Fibroblast of lung (primary cell): ENCODE measurements at regions not wholly inside any gene's neighbourhood (a gene's known extent, or its start where the extent isn't known, plus 50 kb on each side); places are given as distances from the start of the nearest gene placed in this dataset.

Source experiments
- DNase-seq, 2 donors: peaks; one replicate each; pipeline versions ENCODE4 v3.0.0 to v3.0.0-alpha.2; 2010; ENCODE audit warnings: low read depth in 2 of 2
- H2AFZ ChIP-seq: 2 replicates; pipeline ENCODE4 v1.5.1; 2012; ENCODE audit warnings: low read length, control low read depth, inconsistent platforms
- H3K27ac ChIP-seq: 2 replicates; pipeline ENCODE4 v1.5.1; 2011; ENCODE audit warnings: low read length, control low read depth; ENCODE audit not compliant: insufficient read depth
- H3K27me3 ChIP-seq: 2 replicates; pipeline ENCODE4 v1.5.1; 2011; ENCODE audit warnings: mild to moderate bottlenecking, low read length; ENCODE audit not compliant: control insufficient read depth, insufficient read depth
- H3K36me3 ChIP-seq: 2 replicates; pipeline ENCODE4 v1.5.1; 2011; ENCODE audit warnings: low read length; ENCODE audit not compliant: control insufficient read depth, insufficient read depth
- H3K4me1 ChIP-seq: 2 replicates; pipeline ENCODE4 v1.5.1; 2011; ENCODE audit warnings: low read length; ENCODE audit not compliant: control insufficient read depth, insufficient read depth; ENCODE audit errors: extremely low read depth
- H3K4me2 ChIP-seq: 2 replicates; pipeline ENCODE4 v1.5.1; 2011; ENCODE audit warnings: low read length, control low read depth; ENCODE audit not compliant: insufficient read depth; ENCODE audit errors: extremely low read depth
- H3K4me3 ChIP-seq, 4 experiments: fragments of 200-600 bp in 1 of 4; sonication (generic) in 1 of 4; replicated peaks in 1 of 4; 2 replicates each; pipeline ENCODE4 v1.5.1; 2011 to 2016; ENCODE audit warnings: low read length in 4 of 4, low read depth in 3 of 4, mild to moderate bottlenecking in 3 of 4, control low read depth in 2 of 4, inconsistent platforms in 1 of 4, mixed read lengths in 1 of 4; ENCODE audit not compliant: insufficient read depth in 1 of 4; ENCODE audit errors: control extremely low read depth in 1 of 4
- H3K79me2 ChIP-seq: 2 replicates; pipeline ENCODE4 v1.5.1; 2012; ENCODE audit warnings: mild to moderate bottlenecking, low read length, inconsistent platforms; ENCODE audit not compliant: control insufficient read depth, insufficient read depth
- H3K9ac ChIP-seq: 2 replicates; pipeline ENCODE4 v1.5.1; 2011; ENCODE audit warnings: mild to moderate bottlenecking, low read length, control low read depth; ENCODE audit not compliant: insufficient read depth
- H3K9me3 ChIP-seq: 2 replicates; pipeline ENCODE4 v1.5.1; 2012; ENCODE audit warnings: low read depth, low read length; ENCODE audit not compliant: control insufficient read depth, insufficient read depth
- H4K20me1 ChIP-seq: 2 replicates; pipeline ENCODE4 v1.5.1; 2011; ENCODE audit warnings: low read length; ENCODE audit not compliant: control insufficient read depth, insufficient read depth; ENCODE audit errors: extremely low read depth
- CTCF ChIP-seq, 2 donors: IDR thresholded peaks in 1 of 2; conservative IDR thresholded peaks in 1 of 2; 1 replicate in 1 of 2; 2 replicates in 1 of 2; pipeline ENCODE4 v1.5.1; 2011 to 2012; ENCODE audit warnings: low read length in 2 of 2, control low read depth in 1 of 2, inconsistent platforms in 1 of 2, low read depth in 1 of 2, mild to moderate bottlenecking in 1 of 2
- EZH2 ChIP-seq: IDR thresholded peaks from 2 replicates; pipeline ENCODE4 v1.5.1; 2012; ENCODE audit warnings: low read length, control low read depth, mild to moderate bottlenecking; ENCODE audit errors: missing control alignments

- no peak for TF ChIP-seq CTCF (conservative IDR thresholded peaks at IDR 0.05 in 1 of 2, IDR thresholded peaks at IDR 0.05 in 1 of 2; ENCODE audit: low read depth in 1 of 2, low read length in 2 of 2)
- no peak for TF ChIP-seq EZH2
- H4K20me1 ChIP-seq: no peaks in the 10 kb centered on the region
- H3K27ac ChIP-seq: no peak overlapping the region
- H3K4me1 ChIP-seq: no peaks in the 10 kb centered on the region
- H2AFZ ChIP-seq: no peak overlapping the region
- no peak overlapping the region for H3K4me2 ChIP-seq
- no peak for DNase-seq
- H3K9ac ChIP-seq: no peak overlapping the region
- H3K9me3 ChIP-seq: no peaks in the 10 kb centered on the region
- H3K36me3 ChIP-seq: no peaks in the 10 kb centered on the region
- no peaks in the 10 kb centered on the region for H3K27me3 ChIP-seq
- H3K79me2 ChIP-seq: no peaks in the 10 kb centered on the region
- no peak overlapping the region for H3K4me3 ChIP-seq
Observed at GRCh38 chr10:60652628-60653027, 125.7 kb upstream of the CDK1 start.

GRCh38 chr10:60650378-60650800 lies 127.9 kb upstream of the CDK1 start:
- Histone ChIP-seq H3K27me3 (no peaks in the 10 kb centered on the region), H3K4me3 (no peak overlapping the region), H3K27ac (no peak overlapping the region), H2AFZ (no peak overlapping the region), H3K4me2 (no peak overlapping the region), H4K20me1 (no peaks in the 10 kb centered on the region), H3K36me3 (no peaks in the 10 kb centered on the region), H3K79me2 (no peaks in the 10 kb centered on the region), H3K9ac (no peak overlapping the region), H3K9me3 (no peaks in the 10 kb centered on the region), H3K4me1 (no peaks in the 10 kb centered on the region)
- TF ChIP-seq EZH2: no peak
- no peak for TF ChIP-seq CTCF (conservative IDR thresholded peaks at IDR 0.05 in 1 of 2, IDR thresholded peaks at IDR 0.05 in 1 of 2; ENCODE audit: low read depth in 1 of 2, low read length in 2 of 2)
- DNase-seq: no peak

- TF ChIP-seq CTCF (conservative IDR thresholded peaks at IDR 0.05 in 1 of 2, IDR thresholded peaks at IDR 0.05 in 1 of 2; ENCODE audit: low read depth in 1 of 2, low read length in 2 of 2) (no peak), EZH2 (no peak)
- Histone ChIP-seq H4K20me1 (no peaks in the 10 kb centered on the region), H3K79me2 (no peaks in the 10 kb centered on the region), H3K36me3 (no peaks in the 10 kb centered on the region), H3K4me1 (no peaks in the 10 kb centered on the region), H3K4me2 (no peak overlapping the region), H3K4me3 (no peak overlapping the region), H3K27me3 (no peaks in the 10 kb centered on the region), H3K9me3 (no peaks in the 10 kb centered on the region), H2AFZ (no peak overlapping the region), H3K9ac (no peak overlapping the region), H3K27ac (no peak overlapping the region)
- DNase-seq: no peak
Observed at GRCh38 chr10:60649485-60650377, 128.5 kb upstream of the CDK1 start.
